ENCODE measurements at regions not wholly inside any gene's neighbourhood (a gene's known extent, or its start where the extent isn't known, plus 50 kb on each side); places are given as distances from the start of the nearest gene placed in this dataset.

- Mint-ChIP-seq H3K4me1 (ENCODE audit: low read depth) (peaks cover 9% of the 10 kb centered on the region), H3K9me3 (no peaks in the 10 kb centered on the region), H3K36me3 (ENCODE audit: low read depth) (no peaks in the 10 kb centered on the region), H3K4me3 (no peak overlapping the region), H3K27me3 (peaks cover 9% of the 10 kb centered on the region), H3K27ac (no peak overlapping the region)
These were observed 59.2 kb upstream of the CLPB start for GRCh38 chr11:72493426-72494108.

- H3K27me3 Mint-ChIP-seq, result peaks cover 9% of the 10 kb centered on the region
- no peaks in the 10 kb centered on the region for H3K9me3 Mint-ChIP-seq
- peaks cover 9% of the 10 kb centered on the region for H3K4me1 Mint-ChIP-seq (ENCODE audit: low read depth)
- no peak overlapping the region for H3K27ac Mint-ChIP-seq
- H3K36me3 Mint-ChIP-seq (ENCODE audit: low read depth), result no peaks in the 10 kb centered on the region
- H3K4me3 Mint-ChIP-seq, result no peak overlapping the region
These were observed 56.7 kb upstream of the CLPB start for GRCh38 chr11:72491001-72491400.
